SH-SY5Y (cell line): ENCODE measurements at regions not wholly inside any gene's neighbourhood (a gene's known extent, or its start where the extent isn't known, plus 50 kb on each side); places are given as distances from the start of the nearest gene placed in this dataset.

ENCODE experiments used
- GATA2 ChIP-seq: IDR thresholded peaks from 2 replicates; pipeline ENCODE4 v1.6.1; 2011; ENCODE audit warnings: mild to moderate bottlenecking, low read depth, low read length
- GATA3 ChIP-seq: IDR thresholded peaks from 2 replicates; pipeline ENCODE4 v1.6.1; 2011; ENCODE audit warnings: low read depth, mild to moderate bottlenecking, low read length, moderate library complexity

DNA sequence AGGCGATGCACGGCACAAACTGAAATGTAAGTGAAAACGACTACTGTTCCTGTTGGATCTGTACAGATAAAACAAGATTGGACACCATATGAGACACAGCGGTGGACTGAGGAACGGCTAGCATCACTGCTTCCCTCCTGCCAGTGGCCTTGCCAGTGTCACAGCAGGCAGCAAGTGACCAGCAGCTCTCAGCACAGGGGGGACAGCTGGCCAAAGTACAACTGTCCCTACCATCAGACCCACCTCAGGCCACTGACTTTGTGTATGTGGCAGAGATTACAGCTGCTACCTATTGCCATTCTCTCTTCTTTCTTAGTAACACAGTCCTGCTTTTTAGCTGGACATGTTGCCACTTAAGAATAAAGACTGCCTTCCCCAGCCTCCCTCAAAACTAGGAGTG is 80.0 kb upstream of the SLC66A3 start:
- TF ChIP-seq GATA2 (no peak), GATA3 (no peak)
